ENCODE measurements at regions not wholly inside any gene's neighbourhood (a gene's known extent, or its start where the extent isn't known, plus 50 kb on each side); places are given as distances from the start of the nearest gene placed in this dataset.

- no peak for TF ChIP-seq MAX (CRISPR knock-in tag; IDR thresholded peaks at IDR 0.05)
- TF ChIP-seq CTCF (IDR thresholded peaks at IDR 0.05): no peak
- no peak for TF ChIP-seq CBFB (CRISPR knock-in tag; IDR thresholded peaks at IDR 0.05; ENCODE audit: low read depth)
- no peak for TF ChIP-seq SP1 (CRISPR knock-in tag; conservative IDR thresholded peaks at IDR 0.05)
- TF ChIP-seq USF2 (CRISPR knock-in tag; IDR thresholded peaks at IDR 0.05): no peak
- no peak for TF ChIP-seq ZNF232 (CRISPR knock-in tag; IDR thresholded peaks at IDR 0.05)
- TF ChIP-seq FOXP4 (CRISPR knock-in tag; IDR thresholded peaks at IDR 0.05): no peak
Measured at GRCh38 chr2:121120411-121120810, 164.6 kb downstream of the TFCP2L1 start.
